Panc1 (cell line): ENCODE measurements at regions not wholly inside any gene's neighbourhood (a gene's known extent, or its start where the extent isn't known, plus 50 kb on each side); places are given as distances from the start of the nearest gene placed in this dataset.

Experiments used
- CTCF ChIP-seq: fragments of 450-650 bp; IDR thresholded peaks from 2 replicates; pipeline ENCODE4 v1.5.1; 2017; ENCODE audit warnings: mild to moderate bottlenecking
- POLR2AphosphoS5 ChIP-seq: IDR thresholded peaks from 2 replicates; pipeline ENCODE4 v1.6.1; 2012; ENCODE audit warnings: mild to moderate bottlenecking, low read depth, low read length, moderate library complexity
- REST ChIP-seq, 2 experiments: IDR thresholded peaks; 2 replicates each; pipeline ENCODE4 v1.6.1; 2011 to 2012; ENCODE audit warnings: low read depth in 2 of 2, control low read depth in 1 of 2, low read length in 1 of 2, mild to moderate bottlenecking in 1 of 2, moderate library complexity in 1 of 2; ENCODE audit not compliant: insufficient read depth in 1 of 2
- SIN3A ChIP-seq: IDR thresholded peaks from 2 replicates; pipeline ENCODE4 v1.6.1; 2012; ENCODE audit warnings: low read depth, mild to moderate bottlenecking, low read length, moderate library complexity, borderline replicate concordance; ENCODE audit not compliant: insufficient read depth
- TCF7L2 ChIP-seq: IDR thresholded peaks from 2 replicates; pipeline ENCODE4 v1.6.1; 2011; ENCODE audit warnings: mild to moderate bottlenecking, low read depth, low read length, inconsistent platforms

- TF ChIP-seq CTCF = no peak
- no peak for TF ChIP-seq SIN3A
- no peak for TF ChIP-seq POLR2AphosphoS5
- no peak for TF ChIP-seq REST (IDR thresholded peaks at IDR 0.05; ENCODE audit: insufficient read depth in 1 of 2, low read depth in 2 of 2, low read length in 1 of 2)
- TF ChIP-seq TCF7L2 = no peak
Observed at GRCh38 chr1:29931477-29932175, 695.3 kb downstream of the PTPRU start.
